GM23248 (cell line): ENCODE measurements at regions not wholly inside any gene's neighbourhood (a gene's known extent, or its start where the extent isn't known, plus 50 kb on each side); places are given as distances from the start of the nearest gene placed in this dataset.

Source experiments
- EZH2 ChIP-seq: fragments of 200-600 bp; sonication (generic); IDR thresholded peaks from 2 replicates; pipeline ENCODE4 v1.6.1; 2018; ENCODE audit warnings: antibody characterized with exemption, mild to moderate bottlenecking; ENCODE audit not compliant: insufficient read depth, poor library complexity, severe bottlenecking
- EZH2phosphoT487 ChIP-seq: fragments of 200-600 bp; sonication (generic); IDR thresholded peaks from 2 replicates; pipeline ENCODE4 v1.6.1; 2018; ENCODE audit warnings: antibody characterized with exemption, moderate library complexity, mild to moderate bottlenecking, low read depth; ENCODE audit not compliant: insufficient read depth

GRCh38 chr3:187913617-187914033 is 168.4 kb upstream of the BCL6 start:
- TF ChIP-seq EZH2phosphoT487: no peak
- TF ChIP-seq EZH2: no peak
